ENCODE measurements at regions not wholly inside any gene's neighbourhood (a gene's known extent, or its start where the extent isn't known, plus 50 kb on each side); places are given as distances from the start of the nearest gene placed in this dataset.
A peak's percentile ranks its signal among the peaks of the same experiment; 100 is the strongest.
"Not testable (repeated sequence)": the region's sequence is repeated elsewhere in the genome, so short reads cannot be mapped to it uniquely, and the experiment has no call there.

DNA sequence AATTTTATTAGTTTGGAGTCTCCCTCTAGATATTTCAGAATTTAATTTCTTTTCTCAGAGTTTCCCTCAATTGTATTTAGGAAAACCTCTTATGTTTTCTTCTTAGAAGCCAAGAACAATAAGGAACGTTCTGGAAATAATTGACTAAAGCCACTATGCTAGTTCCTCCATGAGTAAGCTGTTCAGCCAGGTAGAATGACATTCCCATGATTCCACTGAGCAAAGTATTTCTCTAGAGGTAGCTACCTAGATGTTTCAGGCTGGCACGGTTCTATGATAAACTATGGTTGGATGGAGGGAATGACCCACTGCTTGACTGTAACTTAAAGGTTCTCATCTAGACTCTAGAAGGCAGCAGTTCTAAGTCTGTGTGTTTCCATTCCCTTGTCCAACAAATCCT is 62.4 kb downstream of the CLDN17 start:
- no peak for DNase-seq (ENCODE audit: low spot score)

- no peak for DNase-seq (ENCODE audit: low spot score)
Observed at GRCh38 chr21:30102871-30103270, 63.7 kb downstream of the CLDN17 start.

DNA sequence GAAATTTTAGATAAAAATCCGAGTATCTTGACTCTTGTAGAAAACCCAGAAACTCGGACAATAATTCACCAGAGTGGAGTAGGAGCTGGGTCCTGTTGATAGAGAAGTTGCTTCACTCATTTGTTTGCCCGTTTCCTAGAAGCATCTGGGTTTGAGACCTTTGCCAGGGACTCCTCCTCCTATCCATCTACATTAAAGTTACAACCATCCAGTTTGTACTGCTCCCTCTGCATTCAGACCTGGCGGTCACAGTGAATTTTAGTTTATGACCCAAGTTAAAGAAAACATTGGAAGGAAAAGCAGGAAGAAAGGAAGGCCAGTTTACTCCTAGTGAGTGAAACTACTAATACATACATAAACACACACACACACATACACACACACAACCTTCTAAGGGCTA is 64.6 kb downstream of the CLDN17 start:
- DNase-seq (ENCODE audit: low spot score): no peak

DNA sequence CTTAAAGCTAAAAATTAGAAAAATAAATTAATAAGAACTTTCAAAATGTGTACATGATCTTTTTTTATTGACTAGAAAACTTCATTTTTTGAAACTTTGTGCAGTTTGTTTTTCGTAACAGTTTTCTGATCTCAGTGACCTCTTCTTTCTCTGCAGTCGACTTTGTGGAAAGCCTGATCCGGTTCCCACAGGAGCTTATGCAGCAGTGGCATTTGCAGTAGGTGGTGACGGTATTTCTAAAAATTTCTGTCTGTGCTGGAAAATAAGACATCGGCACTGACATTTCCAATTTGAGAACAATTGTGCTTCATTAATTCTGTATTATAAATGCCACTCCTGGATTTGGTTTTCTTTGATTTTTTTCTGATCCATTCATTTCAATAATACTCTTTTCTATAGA is 68.8 kb downstream of the CLDN17 start:
- no peak for DNase-seq (ENCODE audit: low spot score)

DNA sequence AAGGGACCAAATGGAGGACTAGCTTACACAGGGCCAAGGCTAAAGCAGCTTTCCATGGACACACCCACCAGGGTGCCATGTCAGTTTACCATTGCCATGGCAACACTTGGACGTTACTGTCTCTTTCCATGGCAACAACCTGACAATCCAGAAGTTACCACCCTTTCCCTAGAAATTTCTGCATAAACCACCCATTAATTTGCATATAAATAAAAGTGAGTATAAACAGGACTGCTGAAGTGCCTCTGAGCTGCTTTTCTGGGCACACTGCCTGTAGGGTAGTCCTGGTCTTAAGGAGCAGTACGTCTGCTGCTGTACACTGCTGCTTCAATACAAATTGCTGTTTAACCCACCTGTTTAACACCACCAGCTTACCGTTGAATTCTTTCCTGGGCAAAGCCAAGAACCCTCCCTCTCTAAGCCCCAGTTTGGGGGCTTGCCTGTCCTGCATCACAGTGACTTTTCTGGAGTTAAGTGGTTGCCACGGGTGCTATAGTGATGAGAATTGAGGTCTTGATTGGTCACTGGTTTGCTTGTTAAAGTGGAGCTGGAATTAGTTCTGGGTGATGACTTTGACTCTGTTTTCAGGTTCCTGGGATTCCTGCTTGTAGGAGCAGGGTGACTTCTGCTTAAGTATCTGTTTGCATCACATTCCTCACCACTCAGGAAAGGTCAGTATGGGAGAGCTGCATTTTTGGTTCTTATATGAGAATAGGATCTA is 83.2 kb downstream of the CLDN17 start:
- no peak for DNase-seq (ENCODE audit: low spot score)

DNA sequence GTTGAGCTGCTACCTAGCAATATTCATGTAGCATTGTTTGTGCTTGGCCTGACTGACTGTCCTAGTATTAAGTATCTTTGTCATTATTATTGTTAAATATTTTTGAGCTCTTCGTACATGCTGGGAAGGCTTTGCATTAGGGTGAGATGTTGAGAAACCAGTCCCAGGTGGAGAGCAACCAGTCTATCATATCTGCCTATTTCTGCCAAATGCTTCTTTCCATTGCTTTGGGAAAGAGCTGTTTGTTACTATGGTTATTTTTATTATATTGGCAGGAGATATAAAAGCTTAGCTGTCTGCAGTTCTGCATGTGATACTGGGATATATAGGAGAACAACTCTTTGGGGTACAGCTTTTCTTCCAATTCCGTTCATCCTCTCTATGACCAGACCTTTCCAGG is 85.1 kb downstream of the CLDN17 start:
- no peak for DNase-seq (ENCODE audit: low spot score)

DNA sequence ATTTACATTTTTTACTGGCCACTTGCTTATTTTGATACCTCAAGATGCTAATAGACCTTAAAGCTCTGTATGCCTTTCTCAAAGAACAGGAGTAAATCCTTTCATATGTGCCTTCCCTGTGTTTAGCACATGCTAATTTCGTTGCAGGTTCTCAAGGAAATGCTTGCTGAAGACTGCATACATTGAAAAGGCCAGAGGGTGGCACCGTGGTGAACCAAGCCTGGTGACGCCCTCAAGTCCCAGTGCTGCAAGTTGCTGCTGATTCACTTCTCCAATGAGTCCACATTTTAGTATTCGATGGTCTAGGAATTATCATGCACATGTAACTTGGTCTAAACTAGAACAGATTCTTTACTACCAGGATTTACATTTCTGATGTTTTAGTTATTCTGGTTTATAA is 94.1 kb downstream of the CLDN17 start:
- no peak for DNase-seq (ENCODE audit: low spot score)

GRCh38 chr21:30058928-30059327 is 107.7 kb downstream of the CLDN17 start:
- no peak for DNase-seq (ENCODE audit: low spot score)

- no peak for DNase-seq (ENCODE audit: low spot score)
Observed at GRCh38 chr21:30057108-30057507, 109.5 kb downstream of the CLDN17 start.

DNA sequence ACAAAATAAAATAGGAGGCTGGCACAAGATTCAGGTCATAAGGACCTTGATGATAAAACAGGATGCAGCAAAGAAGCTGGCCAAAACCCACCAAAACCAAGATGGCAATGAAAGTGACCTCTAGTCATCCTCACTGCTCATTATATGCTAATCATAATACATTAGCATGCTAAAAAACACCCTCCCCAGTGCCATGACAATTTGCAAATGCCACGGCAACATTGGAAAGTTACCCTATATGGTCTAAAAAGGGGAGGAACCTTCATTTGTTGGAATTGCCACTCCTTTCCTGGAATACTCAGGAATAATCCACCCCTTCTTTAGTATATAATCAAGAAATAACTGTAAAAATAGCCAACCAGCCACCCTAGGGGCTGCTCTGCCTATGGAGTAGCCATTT is 108.8 kb upstream of the GRIK1 start:
- DNase-seq (ENCODE audit: low spot score): no peak

GRCh38 chr21:30044447-30045064 is 104.8 kb upstream of the GRIK1 start:
- peak; percentile 2 for DNase-seq (ENCODE audit: low spot score)

- DNase-seq (ENCODE audit: low spot score): no peak
Observed at GRCh38 chr21:30042443-30042842, 102.6 kb upstream of the GRIK1 start.

DNA sequence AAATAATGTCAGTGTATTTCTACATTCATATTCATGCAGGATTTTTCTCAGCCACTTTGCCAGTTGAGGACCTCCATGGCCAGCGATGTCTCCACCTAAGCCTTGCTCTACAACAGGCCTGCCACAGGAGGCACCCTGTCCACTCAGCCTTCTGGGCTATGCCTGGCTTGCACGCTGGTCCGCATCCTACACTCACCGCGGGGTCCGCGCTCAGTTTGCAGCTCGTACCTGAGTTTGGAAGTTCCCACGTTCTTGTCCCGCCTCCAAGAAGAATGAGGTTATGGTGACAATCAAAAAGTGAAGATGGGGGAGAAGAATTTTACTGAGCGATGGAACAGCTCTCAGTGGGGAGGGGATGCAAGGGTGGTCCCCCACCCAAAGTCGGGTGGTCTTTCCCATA is 93.6 kb upstream of the GRIK1 start:
- no peak for DNase-seq (ENCODE audit: low spot score)

- no peak for DNase-seq (ENCODE audit: low spot score)
Observed at GRCh38 chr21:30030416-30030815, 90.6 kb upstream of the GRIK1 start.

DNA sequence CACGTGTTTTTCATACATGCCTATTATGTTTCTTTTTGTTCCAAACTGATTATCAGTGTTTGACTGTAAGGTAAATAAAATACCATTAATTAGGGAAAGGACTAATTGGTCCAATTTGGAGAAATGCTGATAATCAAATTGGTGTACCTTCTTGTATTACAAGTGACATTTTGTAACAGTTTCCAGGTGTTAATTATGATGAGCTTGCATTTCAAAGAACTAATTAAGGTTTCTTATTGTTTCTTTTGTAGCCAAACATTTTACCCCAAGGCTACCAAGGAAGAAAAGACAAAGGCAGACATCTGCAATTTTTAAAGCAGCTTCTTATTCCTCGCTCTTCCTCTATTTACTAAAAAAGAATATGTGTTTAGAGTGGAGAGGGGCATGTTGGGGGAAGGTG is 88.7 kb upstream of the GRIK1 start:
- no peak for DNase-seq (ENCODE audit: low spot score)

GRCh38 chr21:30027986-30028385 is 88.2 kb upstream of the GRIK1 start:
- no peak for DNase-seq (ENCODE audit: low spot score)

GRCh38 chr21:30023056-30023455 is 83.3 kb upstream of the GRIK1 start:
- not testable (repeated sequence) for DNase-seq (ENCODE audit: low spot score)

- no peak for DNase-seq (ENCODE audit: low spot score)
Observed at GRCh38 chr21:30014886-30015285, 75.1 kb upstream of the GRIK1 start.

- no peak for DNase-seq (ENCODE audit: low spot score)
Observed at GRCh38 chr21:29991624-29992023, 51.8 kb upstream of the GRIK1 start.

DNA sequence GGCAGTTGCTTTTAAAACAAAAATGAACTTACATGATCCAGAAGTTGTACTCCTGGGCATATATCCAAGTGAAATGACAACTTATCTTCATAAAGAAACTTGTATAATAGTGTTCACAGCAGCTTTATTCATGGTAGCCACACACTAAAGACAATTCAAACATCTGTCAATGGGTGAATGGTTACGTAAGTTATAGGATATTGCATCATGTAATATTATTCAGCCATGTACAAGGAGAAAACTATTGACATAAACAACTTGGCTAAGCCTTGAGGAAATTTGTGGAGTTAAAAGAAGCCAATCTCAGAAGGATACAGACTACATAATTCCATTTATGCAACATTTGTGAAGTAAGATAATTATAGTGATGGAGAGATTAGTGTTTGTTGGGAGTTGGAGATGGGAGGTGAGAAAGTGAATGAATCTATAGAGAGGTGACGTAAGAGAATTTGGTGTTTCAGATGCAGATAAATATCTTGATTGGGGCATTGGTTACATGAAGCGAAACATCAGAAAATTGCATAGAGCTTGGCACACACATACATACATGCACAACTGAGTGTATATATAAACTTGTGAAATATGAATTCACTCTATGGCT is 49.9 kb upstream of the GRIK1 start:
- DNase-seq (ENCODE audit: low spot score): no peak
